ENCODE measurements at regions not wholly inside any gene's neighbourhood (a gene's known extent, or its start where the extent isn't known, plus 50 kb on each side); places are given as distances from the start of the nearest gene placed in this dataset.
"Not testable (repeated sequence)": the region's sequence is repeated elsewhere in the genome, so short reads cannot be mapped to it uniquely, and the experiment has no call there.

GRCh38 chr2:193368615-193369014 lies 1173.9 kb upstream of the TMEFF2 start:
- no peak for DNase-seq (ENCODE audit: low spot score)
- TF ChIP-seq CTCF (IDR thresholded peaks at IDR 0.05; ENCODE audit: extremely low read depth, insufficient read depth, missing control alignments), result no peak
- in situ Hi-C loops (cut with MboI; ENCODE audit: low pct_unique_long_range_greater_than_20kb, low sequenced_read_pairs, unreplicated experiment), result no loop called here

GRCh38 chr2:193357508-193357907 lies 1162.8 kb upstream of the TMEFF2 start:
- in situ Hi-C loops (cut with MboI; ENCODE audit: low pct_unique_long_range_greater_than_20kb, low sequenced_read_pairs, unreplicated experiment), result no loop called here
- no peak for TF ChIP-seq CTCF (IDR thresholded peaks at IDR 0.05; ENCODE audit: extremely low read depth, insufficient read depth, missing control alignments)
- no peak for DNase-seq (ENCODE audit: low spot score)

GRCh38 chr2:193352665-193353242 lies 1158.0 kb upstream of the TMEFF2 start:
- DNase-seq (ENCODE audit: low spot score); in situ Hi-C loops (cut with MboI; ENCODE audit: low pct_unique_long_range_greater_than_20kb, low sequenced_read_pairs, unreplicated experiment): not testable (repeated sequence)

- in situ Hi-C loops (cut with MboI; ENCODE audit: low pct_unique_long_range_greater_than_20kb, low sequenced_read_pairs, unreplicated experiment), result no loop called here
- DNase-seq (ENCODE audit: low spot score), result no peak
- no peak for TF ChIP-seq CTCF (IDR thresholded peaks at IDR 0.05; ENCODE audit: extremely low read depth, insufficient read depth, missing control alignments)
These were observed 1155.8 kb upstream of the TMEFF2 start for GRCh38 chr2:193350509-193350908.

GRCh38 chr2:193349642-193350041 lies 1154.9 kb upstream of the TMEFF2 start:
- DNase-seq (ENCODE audit: low spot score), result no peak
- no peak for TF ChIP-seq CTCF (IDR thresholded peaks at IDR 0.05; ENCODE audit: extremely low read depth, insufficient read depth, missing control alignments)
- in situ Hi-C loops (cut with MboI; ENCODE audit: low pct_unique_long_range_greater_than_20kb, low sequenced_read_pairs, unreplicated experiment), result no loop called here

GRCh38 chr2:193348055-193348454 lies 1153.3 kb upstream of the TMEFF2 start:
- in situ Hi-C loops (cut with MboI; ENCODE audit: low pct_unique_long_range_greater_than_20kb, low sequenced_read_pairs, unreplicated experiment), result no loop called here
- no peak for TF ChIP-seq CTCF (IDR thresholded peaks at IDR 0.05; ENCODE audit: extremely low read depth, insufficient read depth, missing control alignments)
- DNase-seq (ENCODE audit: low spot score), result no peak

- no peak for TF ChIP-seq CTCF (IDR thresholded peaks at IDR 0.05; ENCODE audit: extremely low read depth, insufficient read depth, missing control alignments)
- in situ Hi-C loops (cut with MboI; ENCODE audit: low pct_unique_long_range_greater_than_20kb, low sequenced_read_pairs, unreplicated experiment), result no loop called here
- no peak for DNase-seq (ENCODE audit: low spot score)
These were observed 1142.0 kb upstream of the TMEFF2 start for GRCh38 chr2:193336781-193337180.
